HepG2 (cell line): ENCODE measurements at regions not wholly inside any gene's neighbourhood (a gene's known extent, or its start where the extent isn't known, plus 50 kb on each side); places are given as distances from the start of the nearest gene placed in this dataset.

ENCODE experiments used
- ATAC-seq: fragments of 200-7000 bp; cut with Tn5 transposase; 3 replicates; pipeline ENCODE4 v1.9.1; 2020; ENCODE audit warnings: mild to moderate bottlenecking, moderate library complexity
- BruUV-seq: library from RNA; stranded (reverse); fragments of 400-500 nt; replicated peaks from 2 replicates; lab custom pipeline; 2021; lab: Mats Ljungman, UMichigan
- CTCF ChIA-PET: fragments of 300-600 bp; formaldehyde crosslinking; extraction: SDS; loops from one replicate; lab custom pipeline; 2021; ENCODE audit warnings: low total read pairs, inconsistent platforms, low intra/inter-chr PET ratio; lab: Yijun Ruan, JAX
- POLR2A ChIA-PET: fragments of 350-600 bp; sonication (Branson Sonifier 250); formaldehyde crosslinking; loops from one replicate; lab custom pipeline; 2020; ENCODE audit warnings: antibody characterized with exemption, inconsistent platforms; lab: Yijun Ruan, JAX
- DNase-seq: peaks from one replicate; pipeline ENCODE4 v3.0.0-alpha.2; 2015; ENCODE audit warnings: low spot score
- FAIRE-seq: peaks from 3 replicates; lab custom pipeline; 2011; peaks lifted over from hg19 to GRCh38; lab: Jason Lieb, UNC
- H2AFZ ChIP-seq: one replicate; pipeline ENCODE4 v1.6.1; 2011; ENCODE audit warnings: low read length, inconsistent platforms
- H3K27ac ChIP-seq: fragments of 300-600 bp; 3 replicates; pipeline ENCODE4 v1.8.0; 2011; ENCODE audit warnings: mixed run types, mild to moderate bottlenecking, mixed read lengths, low read length, inconsistent platforms; ENCODE audit not compliant: insufficient read depth; ENCODE audit errors: extremely low read length
- H3K27me3 ChIP-seq, 2 experiments: fragments of 200-600 bp in 1 of 2; 2 replicates in 1 of 2; 3 replicates in 1 of 2; pipeline versions ENCODE4 v1.6.0 to v1.8.0; 2011; ENCODE audit warnings: low read length in 2 of 2, mild to moderate bottlenecking in 2 of 2, moderate library complexity in 2 of 2, inconsistent platforms in 1 of 2; ENCODE audit not compliant: insufficient read depth in 2 of 2, control insufficient read depth in 1 of 2
- H3K36me3 ChIP-seq, 2 experiments: fragments of 200-600 bp in 1 of 2; replicated peaks in 1 of 2; 2 replicates in 1 of 2; 3 replicates in 1 of 2; pipeline versions ENCODE4 v1.5.1 to v1.8.0; 2011; ENCODE audit warnings: low read length in 2 of 2, inconsistent platforms in 1 of 2; ENCODE audit not compliant: insufficient read depth in 2 of 2, control insufficient read depth in 1 of 2
- H3K4me1 ChIP-seq: 2 replicates; pipeline ENCODE4 v1.5.1; 2012; ENCODE audit warnings: low read length, inconsistent platforms; ENCODE audit not compliant: insufficient read depth
- H3K4me2 ChIP-seq: 2 replicates; pipeline ENCODE4 v1.6.0; 2011; ENCODE audit warnings: low read depth, low read length, inconsistent platforms
- H3K4me3 ChIP-seq, 3 experiments: fragments of 200-600 bp in 1 of 3; sonication (generic), shearing (Covaris generic) in 1 of 3; replicated peaks in 1 of 3; 2 replicates each; pipeline ENCODE4 v1.5.1; 2011 to 2016; ENCODE audit warnings: low read length in 3 of 3, inconsistent platforms in 2 of 3, low read depth in 2 of 3, mild to moderate bottlenecking in 2 of 3, control low read depth in 1 of 3, mixed read lengths in 1 of 3; ENCODE audit not compliant: insufficient read depth in 1 of 3
- H3K79me2 ChIP-seq: one replicate; pipeline ENCODE4 v1.6.1; 2011; ENCODE audit warnings: low read length, inconsistent platforms; ENCODE audit not compliant: insufficient read depth
- H3K9ac ChIP-seq: 2 replicates; pipeline ENCODE4 v1.6.0; 2011; ENCODE audit warnings: mild to moderate bottlenecking, low read depth, low read length, inconsistent platforms; ENCODE audit not compliant: insufficient read depth
- H3K9me3 ChIP-seq: 2 replicates; pipeline ENCODE4 v1.5.1; 2012; ENCODE audit warnings: mild to moderate bottlenecking, low read length
- H4K20me1 ChIP-seq: 2 replicates; pipeline ENCODE4 v1.6.0; 2011; ENCODE audit warnings: inconsistent platforms, mild to moderate bottlenecking, low read length, moderate library complexity; ENCODE audit not compliant: insufficient read depth
- EHMT2 ChIP-seq: fragments of 200-600 bp; sonication (generic); IDR thresholded peaks from 2 replicates; pipeline ENCODE4 v1.7.0; 2017; ENCODE audit warnings: antibody characterized with exemption, low read depth, low read length, borderline replicate concordance
- FOXC1 ChIP-seq: sonication (generic); formaldehyde crosslinking; IDR thresholded peaks from 2 replicates; pipeline ENCODE4 v1.8.0; 2022; ENCODE audit warnings: mild to moderate bottlenecking, missing genetic modification reagents, borderline replicate concordance
- MIER2 ChIP-seq: IDR thresholded peaks from 2 replicates; pipeline ENCODE4 v1.6.1; 2016; ENCODE audit warnings: missing biosample characterization, missing genetic modification reagents
- NFRKB ChIP-seq: fragments of 450-650 bp; IDR thresholded peaks from 2 replicates; pipeline ENCODE4 v1.6.1; 2017
- TCF7 ChIP-seq: sonication (generic); IDR thresholded peaks from 2 replicates; pipeline ENCODE4 v1.6.1; 2016; ENCODE audit warnings: antibody characterized with exemption, low read depth
- ZNF879 ChIP-seq: sonication (generic); formaldehyde crosslinking; IDR thresholded peaks from 2 replicates; pipeline ENCODE4 v1.8.1; 2023; ENCODE audit warnings: missing genetic modification reagents
- WGBS: methylation state at CpG from one replicate; pipeline ENCODE4 v1.1.6; 2017; ENCODE audit warnings: low lambda C conversion rate; 5-methylcytosine and 5-hydroxymethylcytosine counted together
- in situ Hi-C: cut with HindIII; loops from 2 replicates; pipeline ENCODE4 v1.10.0; 2017; ENCODE audit warnings: low pct_unique_long_range_greater_than_20kb; ENCODE audit not compliant: extremely low pct_ligation_motif_present
- intact Hi-C: fragments of 100-400 bp; cut with micrococcal nuclease; formaldehyde crosslinking; loops from one replicate; pipeline ENCODE4 v1.10.0; 2022; ENCODE audit not compliant: unreplicated experiment
- TF ChIP-seq, protein P1 (sequence below), 2 experiments: IDR thresholded peaks; 2 replicates each; pipeline ENCODE4 v1.6.1; 2011 to 2012; ENCODE audit warnings: low read length in 2 of 2, borderline replicate concordance in 1 of 2, low read depth in 1 of 2, mild to moderate bottlenecking in 1 of 2, moderate library complexity in 1 of 2

- no peak for FAIRE-seq
These were observed 129.0 kb upstream of the WSCD2 start for GRCh38 chr12:108000111-108000510.

DNA sequence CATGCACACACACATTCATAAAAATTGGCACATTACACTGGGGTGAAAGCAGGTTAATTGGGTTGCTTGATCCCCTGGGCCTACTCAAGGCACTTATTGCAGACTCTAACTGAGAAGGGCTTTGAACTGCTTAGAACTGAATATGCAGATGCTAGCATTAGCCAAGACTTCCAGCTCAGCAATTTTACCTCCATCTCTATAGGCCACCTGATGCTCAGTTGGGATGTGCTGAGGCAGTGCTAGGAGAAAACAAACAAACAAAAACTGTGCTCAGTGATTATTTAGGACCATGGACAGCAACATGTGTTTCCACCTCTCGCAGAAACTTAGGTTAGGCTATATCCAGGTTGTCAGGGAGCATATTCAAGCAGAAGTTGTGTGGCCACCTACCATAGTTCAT is 124.8 kb upstream of the WSCD2 start:
- FAIRE-seq (no peak), DNase-seq (no peak), ATAC-seq (no peak)
- in situ Hi-C loops: loop anchor here (10.0 kb wide), 1 partner anchor 490 kb away; no protein-coding TSS in a partner anchor
- ChIA-PET POLR2A (no interaction called here), CTCF (no interaction called here)
- no peaks in the 10 kb centered on the region for H3K79me2 ChIP-seq
- H2AFZ ChIP-seq: no peak overlapping the region
- H3K4me3 ChIP-seq: no peak overlapping the region
- H3K9me3 ChIP-seq: no peaks in the 10 kb centered on the region
- H3K9ac ChIP-seq: no peak overlapping the region
- no peaks in the 10 kb centered on the region for H3K27me3 ChIP-seq
- intact Hi-C loops: no loop called here
- peak; percentile 93 for TF ChIP-seq MIER2 (CRISPR knock-in tag)
- TF ChIP-seq ZNF879: no peak
- no peak for TF ChIP-seq TCF7
- TF ChIP-seq, protein P1, sequence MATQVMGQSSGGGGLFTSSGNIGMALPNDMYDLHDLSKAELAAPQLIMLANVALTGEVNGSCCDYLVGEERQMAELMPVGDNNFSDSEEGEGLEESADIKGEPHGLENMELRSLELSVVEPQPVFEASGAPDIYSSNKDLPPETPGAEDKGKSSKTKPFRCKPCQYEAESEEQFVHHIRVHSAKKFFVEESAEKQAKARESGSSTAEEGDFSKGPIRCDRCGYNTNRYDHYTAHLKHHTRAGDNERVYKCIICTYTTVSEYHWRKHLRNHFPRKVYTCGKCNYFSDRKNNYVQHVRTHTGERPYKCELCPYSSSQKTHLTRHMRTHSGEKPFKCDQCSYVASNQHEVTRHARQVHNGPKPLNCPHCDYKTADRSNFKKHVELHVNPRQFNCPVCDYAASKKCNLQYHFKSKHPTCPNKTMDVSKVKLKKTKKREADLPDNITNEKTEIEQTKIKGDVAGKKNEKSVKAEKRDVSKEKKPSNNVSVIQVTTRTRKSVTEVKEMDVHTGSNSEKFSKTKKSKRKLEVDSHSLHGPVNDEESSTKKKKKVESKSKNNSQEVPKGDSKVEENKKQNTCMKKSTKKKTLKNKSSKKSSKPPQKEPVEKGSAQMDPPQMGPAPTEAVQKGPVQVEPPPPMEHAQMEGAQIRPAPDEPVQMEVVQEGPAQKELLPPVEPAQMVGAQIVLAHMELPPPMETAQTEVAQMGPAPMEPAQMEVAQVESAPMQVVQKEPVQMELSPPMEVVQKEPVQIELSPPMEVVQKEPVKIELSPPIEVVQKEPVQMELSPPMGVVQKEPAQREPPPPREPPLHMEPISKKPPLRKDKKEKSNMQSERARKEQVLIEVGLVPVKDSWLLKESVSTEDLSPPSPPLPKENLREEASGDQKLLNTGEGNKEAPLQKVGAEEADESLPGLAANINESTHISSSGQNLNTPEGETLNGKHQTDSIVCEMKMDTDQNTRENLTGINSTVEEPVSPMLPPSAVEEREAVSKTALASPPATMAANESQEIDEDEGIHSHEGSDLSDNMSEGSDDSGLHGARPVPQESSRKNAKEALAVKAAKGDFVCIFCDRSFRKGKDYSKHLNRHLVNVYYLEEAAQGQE (IDR thresholded peaks at IDR 0.05; ENCODE audit: borderline replicate concordance in 1 of 2, low read depth in 1 of 2, low read length in 2 of 2): peak; percentile 57 to 93
- no peak for TF ChIP-seq FOXC1 (CRISPR knock-in tag)
- TF ChIP-seq EHMT2: peak; percentile 52; the same call in 1 of the 2 replicates
- 0% methylated on average over 1 of the region's 1 CpG for WGBS
- no peaks in the 10 kb centered on the region for H3K4me1 ChIP-seq
- H3K27ac ChIP-seq: no peak overlapping the region
- no peaks in the 10 kb centered on the region for H4K20me1 ChIP-seq
- H3K4me2 ChIP-seq: no peak overlapping the region
- no peaks in the 10 kb centered on the region for H3K36me3 ChIP-seq
- BruUV-seq: no TSS peak

More at GRCh38 chr12:108000111-108000510, 129.0 kb upstream of the WSCD2 start:
- Histone ChIP-seq H4K20me1 (no peaks in the 10 kb centered on the region), H3K4me1 (no peaks in the 10 kb centered on the region), H3K4me2 (no peak overlapping the region), H3K4me3 (no peak overlapping the region), H3K9me3 (no peaks in the 10 kb centered on the region), H3K27me3 (no peaks in the 10 kb centered on the region), H3K9ac (no peak overlapping the region), H3K36me3 (no peaks in the 10 kb centered on the region), H3K27ac (no peak overlapping the region), H2AFZ (no peak overlapping the region), H3K79me2 (no peaks in the 10 kb centered on the region)
- BruUV-seq: no TSS peak
- DNase-seq (no peak), ATAC-seq (no peak)
- in situ Hi-C loops: loop anchor here (10.0 kb wide), 1 partner anchor 495 kb away; no protein-coding TSS in a partner anchor
- CTCF ChIA-PET: no interaction called here
- 0% methylated on average over 1 of the region's 2 CpGs for WGBS
- no peak for TF ChIP-seq NFRKB
- TF ChIP-seq, all 625 proteins: peak for 0
- intact Hi-C loops: no loop called here
- POLR2A ChIA-PET: no interaction called here
